GM12878 (cell line): ENCODE measurements at regions not wholly inside any gene's neighbourhood (a gene's known extent, or its start where the extent isn't known, plus 50 kb on each side); places are given as distances from the start of the nearest gene placed in this dataset.

ENCODE experiments used
- CEBPB ChIP-seq, 2 experiments: fragments of 150-350 bp in 1 of 2; IDR thresholded peaks; 2 replicates each; pipeline ENCODE4 v1.6.1; 2012 to 2014; ENCODE audit warnings: low read depth in 2 of 2, low read length in 2 of 2, borderline replicate concordance in 1 of 2, inconsistent platforms in 1 of 2
- FOS ChIP-seq: IDR thresholded peaks from 3 replicates; pipeline ENCODE4 v1.6.1; 2011; ENCODE audit warnings: borderline replicate concordance; ENCODE audit not compliant: insufficient read length; ENCODE audit errors: extremely low read depth
- FOXM1 ChIP-seq: IDR thresholded peaks from 2 replicates; pipeline ENCODE4 v1.6.1; 2012; ENCODE audit warnings: low read depth, mild to moderate bottlenecking, inconsistent platforms, low read length, moderate library complexity
- HCFC1 ChIP-seq: fragments of 150-350 bp; IDR thresholded peaks from 2 replicates; pipeline ENCODE4 v1.6.1; 2014; ENCODE audit warnings: low read length
- HDGF ChIP-seq: fragments of 450-650 bp; IDR thresholded peaks from 2 replicates; pipeline ENCODE4 v1.6.1; 2016; ENCODE audit warnings: antibody characterized with exemption
- TCF7 ChIP-seq: IDR thresholded peaks from 2 replicates; pipeline ENCODE4 v1.6.1; 2014; ENCODE audit warnings: antibody characterized with exemption, borderline replicate concordance
- ZNF274 ChIP-seq: IDR thresholded peaks from one replicate; pipeline ENCODE4 v1.8.0; 2011; ENCODE audit not compliant: insufficient read length, insufficient read depth
- TF ChIP-seq, protein P1 (sequence below): fragments of 450-650 bp; formaldehyde crosslinking; IDR thresholded peaks from 2 replicates; pipeline ENCODE4 v1.4.0; 2020; ENCODE audit warnings: mild to moderate bottlenecking, moderate library complexity
- TF ChIP-seq, protein P2 (sequence below): IDR thresholded peaks from 2 replicates; pipeline ENCODE4 v1.6.1; 2012; ENCODE audit warnings: improper control_type of control experiment, low read depth, low read length; ENCODE audit not compliant: insufficient replicate concordance
- TF ChIP-seq, protein P3 (sequence below): fragments of 450-650 bp; IDR thresholded peaks from 2 replicates; pipeline ENCODE4 v1.6.1; 2017; ENCODE audit warnings: mild to moderate bottlenecking, moderate library complexity

DNA sequence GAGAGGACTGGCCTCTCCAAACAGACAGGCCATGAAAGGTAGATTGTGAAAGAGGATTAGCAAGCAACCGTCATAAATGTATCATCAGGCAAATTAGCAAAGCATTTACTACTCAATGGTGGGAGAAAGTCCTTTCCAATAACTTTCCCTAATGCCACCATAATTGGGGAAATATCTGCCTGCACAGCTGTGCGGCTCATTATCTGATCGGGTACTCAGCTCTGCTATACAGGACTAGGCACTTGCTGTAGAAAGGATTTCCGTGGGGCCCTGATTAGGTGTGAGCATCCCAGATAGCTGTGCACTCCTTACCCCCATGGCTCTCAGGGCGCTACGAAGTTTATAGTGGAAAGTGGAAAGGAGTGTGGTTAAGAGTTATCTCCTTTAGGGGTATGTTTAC lies 309.7 kb upstream of the PLET1 start (continued):
- TF ChIP-seq, protein P1, sequence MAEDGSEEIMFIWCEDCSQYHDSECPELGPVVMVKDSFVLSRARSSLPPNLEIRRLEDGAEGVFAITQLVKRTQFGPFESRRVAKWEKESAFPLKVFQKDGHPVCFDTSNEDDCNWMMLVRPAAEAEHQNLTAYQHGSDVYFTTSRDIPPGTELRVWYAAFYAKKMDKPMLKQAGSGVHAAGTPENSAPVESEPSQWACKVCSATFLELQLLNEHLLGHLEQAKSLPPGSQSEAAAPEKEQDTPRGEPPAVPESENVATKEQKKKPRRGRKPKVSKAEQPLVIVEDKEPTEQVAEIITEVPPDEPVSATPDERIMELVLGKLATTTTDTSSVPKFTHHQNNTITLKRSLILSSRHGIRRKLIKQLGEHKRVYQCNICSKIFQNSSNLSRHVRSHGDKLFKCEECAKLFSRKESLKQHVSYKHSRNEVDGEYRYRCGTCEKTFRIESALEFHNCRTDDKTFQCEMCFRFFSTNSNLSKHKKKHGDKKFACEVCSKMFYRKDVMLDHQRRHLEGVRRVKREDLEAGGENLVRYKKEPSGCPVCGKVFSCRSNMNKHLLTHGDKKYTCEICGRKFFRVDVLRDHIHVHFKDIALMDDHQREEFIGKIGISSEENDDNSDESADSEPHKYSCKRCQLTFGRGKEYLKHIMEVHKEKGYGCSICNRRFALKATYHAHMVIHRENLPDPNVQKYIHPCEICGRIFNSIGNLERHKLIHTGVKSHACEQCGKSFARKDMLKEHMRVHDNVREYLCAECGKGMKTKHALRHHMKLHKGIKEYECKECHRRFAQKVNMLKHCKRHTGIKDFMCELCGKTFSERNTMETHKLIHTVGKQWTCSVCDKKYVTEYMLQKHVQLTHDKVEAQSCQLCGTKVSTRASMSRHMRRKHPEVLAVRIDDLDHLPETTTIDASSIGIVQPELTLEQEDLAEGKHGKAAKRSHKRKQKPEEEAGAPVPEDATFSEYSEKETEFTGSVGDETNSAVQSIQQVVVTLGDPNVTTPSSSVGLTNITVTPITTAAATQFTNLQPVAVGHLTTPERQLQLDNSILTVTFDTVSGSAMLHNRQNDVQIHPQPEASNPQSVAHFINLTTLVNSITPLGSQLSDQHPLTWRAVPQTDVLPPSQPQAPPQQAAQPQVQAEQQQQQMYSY (CRISPR knock-in tag): no peak
- TF ChIP-seq FOXM1: no peak
- TF ChIP-seq CEBPB (IDR thresholded peaks at IDR 0.05; ENCODE audit: borderline replicate concordance in 1 of 2, low read depth in 2 of 2, low read length in 2 of 2): no peak
- no peak for TF ChIP-seq HDGF
- TF ChIP-seq HCFC1: no peak
- TF ChIP-seq ZNF274: no peak
- TF ChIP-seq FOS: no peak
- TF ChIP-seq, protein P2, sequence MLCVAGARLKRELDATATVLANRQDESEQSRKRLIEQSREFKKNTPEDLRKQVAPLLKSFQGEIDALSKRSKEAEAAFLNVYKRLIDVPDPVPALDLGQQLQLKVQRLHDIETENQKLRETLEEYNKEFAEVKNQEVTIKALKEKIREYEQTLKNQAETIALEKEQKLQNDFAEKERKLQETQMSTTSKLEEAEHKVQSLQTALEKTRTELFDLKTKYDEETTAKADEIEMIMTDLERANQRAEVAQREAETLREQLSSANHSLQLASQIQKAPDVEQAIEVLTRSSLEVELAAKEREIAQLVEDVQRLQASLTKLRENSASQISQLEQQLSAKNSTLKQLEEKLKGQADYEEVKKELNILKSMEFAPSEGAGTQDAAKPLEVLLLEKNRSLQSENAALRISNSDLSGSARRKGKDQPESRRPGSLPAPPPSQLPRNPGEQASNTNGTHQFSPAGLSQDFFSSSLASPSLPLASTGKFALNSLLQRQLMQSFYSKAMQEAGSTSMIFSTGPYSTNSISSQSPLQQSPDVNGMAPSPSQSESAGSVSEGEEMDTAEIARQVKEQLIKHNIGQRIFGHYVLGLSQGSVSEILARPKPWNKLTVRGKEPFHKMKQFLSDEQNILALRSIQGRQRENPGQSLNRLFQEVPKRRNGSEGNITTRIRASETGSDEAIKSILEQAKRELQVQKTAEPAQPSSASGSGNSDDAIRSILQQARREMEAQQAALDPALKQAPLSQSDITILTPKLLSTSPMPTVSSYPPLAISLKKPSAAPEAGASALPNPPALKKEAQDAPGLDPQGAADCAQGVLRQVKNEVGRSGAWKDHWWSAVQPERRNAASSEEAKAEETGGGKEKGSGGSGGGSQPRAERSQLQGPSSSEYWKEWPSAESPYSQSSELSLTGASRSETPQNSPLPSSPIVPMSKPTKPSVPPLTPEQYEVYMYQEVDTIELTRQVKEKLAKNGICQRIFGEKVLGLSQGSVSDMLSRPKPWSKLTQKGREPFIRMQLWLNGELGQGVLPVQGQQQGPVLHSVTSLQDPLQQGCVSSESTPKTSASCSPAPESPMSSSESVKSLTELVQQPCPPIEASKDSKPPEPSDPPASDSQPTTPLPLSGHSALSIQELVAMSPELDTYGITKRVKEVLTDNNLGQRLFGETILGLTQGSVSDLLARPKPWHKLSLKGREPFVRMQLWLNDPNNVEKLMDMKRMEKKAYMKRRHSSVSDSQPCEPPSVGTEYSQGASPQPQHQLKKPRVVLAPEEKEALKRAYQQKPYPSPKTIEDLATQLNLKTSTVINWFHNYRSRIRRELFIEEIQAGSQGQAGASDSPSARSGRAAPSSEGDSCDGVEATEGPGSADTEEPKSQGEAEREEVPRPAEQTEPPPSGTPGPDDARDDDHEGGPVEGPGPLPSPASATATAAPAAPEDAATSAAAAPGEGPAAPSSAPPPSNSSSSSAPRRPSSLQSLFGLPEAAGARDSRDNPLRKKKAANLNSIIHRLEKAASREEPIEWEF: no peak
- no peak for TF ChIP-seq TCF7
- TF ChIP-seq, protein P3, sequence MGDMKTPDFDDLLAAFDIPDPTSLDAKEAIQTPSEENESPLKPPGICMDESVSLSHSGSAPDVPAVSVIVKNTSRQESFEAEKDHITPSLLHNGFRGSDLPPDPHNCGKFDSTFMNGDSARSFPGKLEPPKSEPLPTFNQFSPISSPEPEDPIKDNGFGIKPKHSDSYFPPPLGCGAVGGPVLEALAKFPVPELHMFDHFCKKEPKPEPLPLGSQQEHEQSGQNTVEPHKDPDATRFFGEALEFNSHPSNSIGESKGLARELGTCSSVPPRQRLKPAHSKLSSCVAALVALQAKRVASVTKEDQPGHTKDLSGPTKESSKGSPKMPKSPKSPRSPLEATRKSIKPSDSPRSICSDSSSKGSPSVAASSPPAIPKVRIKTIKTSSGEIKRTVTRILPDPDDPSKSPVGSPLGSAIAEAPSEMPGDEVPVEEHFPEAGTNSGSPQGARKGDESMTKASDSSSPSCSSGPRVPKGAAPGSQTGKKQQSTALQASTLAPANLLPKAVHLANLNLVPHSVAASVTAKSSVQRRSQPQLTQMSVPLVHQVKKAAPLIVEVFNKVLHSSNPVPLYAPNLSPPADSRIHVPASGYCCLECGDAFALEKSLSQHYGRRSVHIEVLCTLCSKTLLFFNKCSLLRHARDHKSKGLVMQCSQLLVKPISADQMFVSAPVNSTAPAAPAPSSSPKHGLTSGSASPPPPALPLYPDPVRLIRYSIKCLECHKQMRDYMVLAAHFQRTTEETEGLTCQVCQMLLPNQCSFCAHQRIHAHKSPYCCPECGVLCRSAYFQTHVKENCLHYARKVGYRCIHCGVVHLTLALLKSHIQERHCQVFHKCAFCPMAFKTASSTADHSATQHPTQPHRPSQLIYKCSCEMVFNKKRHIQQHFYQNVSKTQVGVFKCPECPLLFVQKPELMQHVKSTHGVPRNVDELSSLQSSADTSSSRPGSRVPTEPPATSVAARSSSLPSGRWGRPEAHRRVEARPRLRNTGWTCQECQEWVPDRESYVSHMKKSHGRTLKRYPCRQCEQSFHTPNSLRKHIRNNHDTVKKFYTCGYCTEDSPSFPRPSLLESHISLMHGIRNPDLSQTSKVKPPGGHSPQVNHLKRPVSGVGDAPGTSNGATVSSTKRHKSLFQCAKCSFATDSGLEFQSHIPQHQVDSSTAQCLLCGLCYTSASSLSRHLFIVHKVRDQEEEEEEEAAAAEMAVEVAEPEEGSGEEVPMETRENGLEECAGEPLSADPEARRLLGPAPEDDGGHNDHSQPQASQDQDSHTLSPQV: no peak
